GM19239 (cell line): ENCODE measurements at regions not wholly inside any gene's neighbourhood (a gene's known extent, or its start where the extent isn't known, plus 50 kb on each side); places are given as distances from the start of the nearest gene placed in this dataset.

Experiments
- DNase-seq: peaks from one replicate; pipeline ENCODE4 v3.0.0; 2011; ENCODE audit warnings: low spot score; ENCODE audit not compliant: insufficient read length
- FAIRE-seq: peaks from 2 replicates; lab custom pipeline; 2011; peaks lifted over from hg19 to GRCh38; lab: Jason Lieb, UNC

- DNase-seq, result no peak
- no peak for FAIRE-seq
These were observed 283.0 kb downstream of the SMOC2 start for GRCh38 chr6:168724033-168724432.

GRCh38 chr6:168722397-168722796, 281.4 kb downstream of the SMOC2 start:
- DNase-seq (no peak), FAIRE-seq (no peak)

DNA sequence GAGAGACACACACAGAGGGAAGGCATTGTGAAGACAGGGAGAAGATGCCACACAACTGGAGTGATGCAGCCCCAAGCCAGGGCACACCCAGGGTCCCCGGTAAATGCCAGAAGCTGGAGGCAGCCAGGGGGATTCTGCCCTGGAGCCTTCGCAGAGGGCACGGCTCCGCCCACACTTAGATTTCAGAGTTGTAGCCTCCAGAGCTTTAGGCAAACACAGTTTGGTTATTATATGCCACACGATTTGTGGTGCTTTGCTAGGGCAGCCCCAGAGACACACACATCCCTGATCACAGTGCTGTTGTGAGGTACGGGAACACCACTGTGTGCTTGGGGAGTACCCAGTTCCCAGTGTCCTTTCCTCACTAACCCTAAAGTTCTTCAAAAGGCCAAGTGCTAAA, 280.6 kb downstream of the SMOC2 start:
- FAIRE-seq, result no peak
- no peak for DNase-seq

GRCh38 chr6:168719901-168720300, 278.9 kb downstream of the SMOC2 start:
- DNase-seq (no peak), FAIRE-seq (no peak)

GRCh38 chr6:168718821-168719475, 278.0 kb downstream of the SMOC2 start:
- no peak for FAIRE-seq
- no peak for DNase-seq
